GM19043 (cell line): ENCODE measurements at regions not wholly inside any gene's neighbourhood (a gene's known extent, or its start where the extent isn't known, plus 50 kb on each side); places are given as distances from the start of the nearest gene placed in this dataset.
"Not testable (repeated sequence)": the region's sequence is repeated elsewhere in the genome, so short reads cannot be mapped to it uniquely, and the experiment has no call there.

Source experiments
- ATAC-seq: cut with Tn5 transposase; IDR thresholded peaks from one replicate; pipeline ENCODE4 v1.9.1; 2021; ENCODE audit warnings: low read depth; ENCODE audit not compliant: unreplicated experiment

- ATAC-seq: no peak
Measured at GRCh38 chr4:160372390-160372789, 1269.5 kb downstream of the RAPGEF2 start.

- no peak for ATAC-seq
Measured at GRCh38 chr4:160373911-160374310, 1271.0 kb downstream of the RAPGEF2 start.

- no peak for ATAC-seq
Measured at GRCh38 chr4:160375772-160376452, 1273.0 kb downstream of the RAPGEF2 start.

GRCh38 chr4:160386846-160387245 lies 1284.0 kb downstream of the RAPGEF2 start:
- ATAC-seq: no peak

- ATAC-seq: no peak
Measured at GRCh38 chr4:160399826-160400225, 1296.9 kb downstream of the RAPGEF2 start.

- ATAC-seq: no peak
Measured at GRCh38 chr4:160403081-160403480, 1300.2 kb downstream of the RAPGEF2 start.

GRCh38 chr4:160406263-160406825 lies 1303.5 kb downstream of the RAPGEF2 start:
- no peak for ATAC-seq

DNA sequence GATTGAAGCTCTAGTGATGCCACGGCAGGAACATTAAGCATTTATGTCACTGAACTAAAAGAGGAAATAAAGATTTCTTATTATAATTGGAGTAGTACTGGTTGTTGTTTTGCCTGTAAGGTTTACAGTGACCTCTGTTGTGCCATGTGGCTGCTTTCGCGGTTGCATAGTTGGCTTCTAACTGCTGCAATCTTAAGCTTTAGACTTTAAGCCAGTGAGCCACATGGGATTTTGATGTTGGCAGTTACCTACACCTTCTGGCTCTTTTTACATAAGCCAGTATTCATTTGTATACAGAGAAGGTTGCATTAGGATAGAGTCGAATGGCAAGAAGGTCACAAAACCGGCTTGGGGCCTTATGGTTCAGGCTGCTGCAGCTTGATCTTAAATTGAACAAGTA lies 1311.6 kb downstream of the RAPGEF2 start:
- no peak for ATAC-seq

DNA sequence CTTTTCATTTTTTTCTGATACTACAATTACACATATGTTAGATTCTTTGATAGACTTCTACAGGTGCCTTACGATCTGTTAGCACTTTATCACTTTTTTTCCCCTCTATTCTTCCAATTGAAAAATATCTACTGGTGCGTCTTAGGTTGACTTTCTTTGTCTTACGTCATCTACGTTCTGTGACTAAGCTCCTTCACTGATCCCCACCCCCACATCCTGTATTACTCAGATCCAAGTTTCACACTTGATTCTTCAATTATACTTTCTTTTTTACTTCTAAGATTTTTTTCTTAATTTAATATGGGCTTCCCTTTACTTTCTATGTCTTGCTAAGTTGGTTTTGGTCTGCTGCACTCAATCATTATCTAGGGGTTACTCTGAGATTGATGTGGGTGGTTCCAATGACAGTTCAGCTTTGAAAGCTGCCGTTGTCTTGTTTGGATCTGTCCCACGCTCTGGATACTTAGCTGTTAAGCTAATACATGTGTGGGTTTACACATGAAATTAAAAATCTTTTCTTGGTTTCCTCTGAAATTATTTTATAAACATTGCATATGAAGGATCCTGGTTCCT lies 1321.1 kb downstream of the RAPGEF2 start:
- ATAC-seq: no peak

GRCh38 chr4:160426233-160426632 lies 1323.4 kb downstream of the RAPGEF2 start:
- no peak for ATAC-seq

DNA sequence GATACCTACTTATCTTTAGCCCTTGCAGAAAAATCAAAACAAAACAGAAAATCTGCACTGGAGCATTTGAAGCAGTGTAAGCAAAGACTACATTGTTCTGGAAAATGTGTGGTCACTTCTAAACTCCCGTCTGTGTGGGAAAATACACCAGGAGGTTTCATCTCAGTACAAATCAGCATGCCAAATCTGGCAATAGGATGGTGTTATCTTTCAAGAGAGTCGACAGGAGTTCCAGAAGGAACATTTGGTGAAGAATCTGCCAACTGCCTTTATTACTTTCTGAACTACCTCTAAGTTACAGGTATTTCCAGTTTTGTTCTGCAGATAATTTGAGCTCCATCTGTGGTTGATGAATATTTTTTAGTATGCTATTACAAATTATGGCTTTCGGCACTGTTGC lies 1348.0 kb downstream of the RAPGEF2 start:
- ATAC-seq: no peak

- ATAC-seq: not testable (repeated sequence)
Measured at GRCh38 chr4:160481696-160482690, 1379.1 kb downstream of the RAPGEF2 start.

DNA sequence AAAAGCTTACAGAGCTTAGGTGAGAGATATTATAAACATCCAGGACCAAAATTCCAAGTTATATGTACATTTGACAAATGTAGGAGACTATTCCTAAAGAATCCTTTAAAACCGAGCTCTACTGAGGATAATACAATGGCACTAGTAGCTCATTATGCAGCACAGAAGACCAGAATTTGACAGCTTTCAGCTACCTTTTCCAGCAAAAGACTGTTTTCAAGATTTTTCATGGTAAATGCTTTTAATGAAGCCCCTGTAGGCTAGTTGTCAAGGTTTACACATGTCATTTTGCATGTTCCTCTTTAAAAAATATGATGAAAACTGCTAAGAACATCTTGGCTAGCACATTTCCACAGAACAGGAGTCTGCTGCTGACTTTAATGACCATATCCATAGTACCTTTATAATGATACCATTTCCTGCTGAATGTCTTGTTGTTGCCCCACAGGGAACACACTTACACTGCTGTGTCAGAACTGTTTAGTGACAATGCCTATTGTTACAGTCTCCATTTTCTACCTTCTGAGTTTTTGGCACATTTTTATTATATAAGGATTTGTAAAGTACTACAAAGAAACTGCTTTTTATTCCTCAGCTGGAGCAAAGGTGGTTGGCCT lies 1382.3 kb downstream of the RAPGEF2 start:
- no peak for ATAC-seq

GRCh38 chr4:160492181-160492580 lies 1389.3 kb downstream of the RAPGEF2 start:
- ATAC-seq: no peak

GRCh38 chr4:160493206-160493605 lies 1390.3 kb downstream of the RAPGEF2 start:
- no peak for ATAC-seq

GRCh38 chr4:160495356-160495755 lies 1392.5 kb downstream of the RAPGEF2 start:
- no peak for ATAC-seq

DNA sequence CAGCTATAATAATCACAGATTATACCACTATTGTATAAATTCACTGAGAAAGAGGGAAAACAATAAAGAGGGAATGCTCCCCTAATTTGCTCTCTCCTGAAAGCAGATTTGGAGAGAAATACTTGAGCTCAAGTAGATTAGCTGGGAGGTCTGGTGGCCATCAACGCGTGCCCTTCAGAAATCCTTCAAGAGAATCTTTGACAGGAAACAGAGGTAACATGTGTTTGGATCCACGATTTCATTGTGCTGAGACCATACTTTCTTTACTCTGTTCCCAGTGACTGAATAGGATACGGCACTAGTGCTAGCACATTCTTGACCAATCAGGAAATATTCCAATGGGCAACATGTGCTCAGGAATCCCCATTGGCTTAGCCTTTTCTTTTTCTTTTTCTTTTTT lies 1395.3 kb downstream of the RAPGEF2 start:
- no peak for ATAC-seq

- no peak for ATAC-seq
Measured at GRCh38 chr4:160505724-160506123, 1402.8 kb downstream of the RAPGEF2 start.

DNA sequence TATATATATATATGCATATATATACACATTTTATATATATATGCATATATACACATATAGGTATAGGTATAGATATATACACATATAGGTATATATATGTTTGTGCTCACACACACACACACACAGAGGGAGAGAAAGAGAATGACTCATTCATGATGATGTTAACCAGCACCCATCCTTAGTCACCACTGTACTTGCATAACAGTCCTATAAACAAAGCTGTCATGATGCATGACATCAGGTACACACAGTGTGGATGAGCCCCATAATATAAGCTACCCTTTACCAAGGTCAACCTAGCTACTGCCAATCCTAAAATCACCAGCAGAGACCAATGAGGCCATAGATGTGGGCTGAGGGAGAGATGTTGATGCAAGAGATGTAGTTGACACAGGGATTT lies 1408.0 kb downstream of the RAPGEF2 start:
- ATAC-seq: no peak

- no peak for ATAC-seq
Measured at GRCh38 chr4:160514126-160514525, 1411.2 kb downstream of the RAPGEF2 start.

GRCh38 chr4:160523231-160523630 lies 1420.4 kb downstream of the RAPGEF2 start:
- ATAC-seq: no peak
